ENCODE measurements at regions not wholly inside any gene's neighbourhood (a gene's known extent, or its start where the extent isn't known, plus 50 kb on each side); places are given as distances from the start of the nearest gene placed in this dataset.

DNA sequence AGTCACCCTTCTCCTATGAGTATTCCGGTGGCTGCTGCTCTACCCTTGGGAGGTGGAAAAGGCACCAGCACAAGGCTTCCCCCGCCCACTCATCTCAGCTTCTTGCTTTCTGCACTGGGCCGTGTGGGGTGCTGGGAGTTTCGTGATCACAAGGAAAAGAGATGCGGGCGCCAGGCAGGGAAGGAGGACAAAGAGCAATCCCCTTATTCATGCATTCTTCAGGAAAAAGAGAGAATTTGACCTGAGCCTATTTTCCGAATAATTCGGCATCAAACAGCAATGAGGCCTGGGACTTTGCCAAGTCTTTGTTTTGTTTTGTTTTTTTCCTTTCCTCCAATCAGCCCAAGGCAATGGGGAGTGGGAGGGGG is 102.2 kb upstream of the LPP start (continued):
- TF ChIP-seq, protein P1, sequence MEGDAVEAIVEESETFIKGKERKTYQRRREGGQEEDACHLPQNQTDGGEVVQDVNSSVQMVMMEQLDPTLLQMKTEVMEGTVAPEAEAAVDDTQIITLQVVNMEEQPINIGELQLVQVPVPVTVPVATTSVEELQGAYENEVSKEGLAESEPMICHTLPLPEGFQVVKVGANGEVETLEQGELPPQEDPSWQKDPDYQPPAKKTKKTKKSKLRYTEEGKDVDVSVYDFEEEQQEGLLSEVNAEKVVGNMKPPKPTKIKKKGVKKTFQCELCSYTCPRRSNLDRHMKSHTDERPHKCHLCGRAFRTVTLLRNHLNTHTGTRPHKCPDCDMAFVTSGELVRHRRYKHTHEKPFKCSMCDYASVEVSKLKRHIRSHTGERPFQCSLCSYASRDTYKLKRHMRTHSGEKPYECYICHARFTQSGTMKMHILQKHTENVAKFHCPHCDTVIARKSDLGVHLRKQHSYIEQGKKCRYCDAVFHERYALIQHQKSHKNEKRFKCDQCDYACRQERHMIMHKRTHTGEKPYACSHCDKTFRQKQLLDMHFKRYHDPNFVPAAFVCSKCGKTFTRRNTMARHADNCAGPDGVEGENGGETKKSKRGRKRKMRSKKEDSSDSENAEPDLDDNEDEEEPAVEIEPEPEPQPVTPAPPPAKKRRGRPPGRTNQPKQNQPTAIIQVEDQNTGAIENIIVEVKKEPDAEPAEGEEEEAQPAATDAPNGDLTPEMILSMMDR (conservative IDR thresholded peaks at IDR 0.05; ENCODE audit: low read depth, low read length): no peak
- no peak for TF ChIP-seq FOS (IDR thresholded peaks at IDR 0.05; ENCODE audit: low read depth, low read length)

All from IMR-90 (cell line).